DND-41 (cell line): ENCODE measurements at regions not wholly inside any gene's neighbourhood (a gene's known extent, or its start where the extent isn't known, plus 50 kb on each side); places are given as distances from the start of the nearest gene placed in this dataset.

ENCODE experiments used
- ATAC-seq: fragments of 200-7000 bp; cut with Tn5 transposase; 3 replicates; pipeline ENCODE4 v1.9.1; 2021; ENCODE audit warnings: low read depth; ENCODE audit not compliant: insufficient read depth
- DNase-seq: peaks from one replicate; pipeline ENCODE4 v3.0.0-alpha.2; 2020
- H2AFZ ChIP-seq: 2 replicates; pipeline ENCODE4 v1.6.0; 2012; ENCODE audit warnings: low read depth, low read length
- H3K27ac ChIP-seq: 2 replicates; pipeline ENCODE4 v1.5.1; 2012; ENCODE audit warnings: low read length, inconsistent platforms
- H3K27me3 ChIP-seq: fragments of 200-600 bp; sonication (generic); 2 replicates; pipeline ENCODE4 v1.6.0; 2012; ENCODE audit warnings: low read length, mild to moderate bottlenecking, inconsistent platforms; ENCODE audit not compliant: insufficient read depth, poor library complexity
- H3K36me3 ChIP-seq: 2 replicates; pipeline ENCODE4 v1.5.1; 2012; ENCODE audit warnings: low read length, inconsistent platforms; ENCODE audit not compliant: insufficient read depth
- H3K4me1 ChIP-seq: 2 replicates; pipeline ENCODE4 v1.5.1; 2012; ENCODE audit warnings: mild to moderate bottlenecking, low read length; ENCODE audit not compliant: insufficient read depth
- H3K4me2 ChIP-seq: 2 replicates; pipeline ENCODE4 v1.6.0; 2012; ENCODE audit warnings: mild to moderate bottlenecking, moderate library complexity, low read length, inconsistent platforms; ENCODE audit not compliant: insufficient read depth
- H3K4me3 ChIP-seq, 2 experiments: fragments of 200-600 bp in 1 of 2; shearing (Covaris generic) in 1 of 2; 2 replicates each; pipeline ENCODE4 v1.5.1; 2012 to 2016; ENCODE audit warnings: inconsistent platforms in 2 of 2, low read length in 2 of 2, mild to moderate bottlenecking in 2 of 2, low read depth in 1 of 2, moderate library complexity in 1 of 2
- H3K79me2 ChIP-seq: 2 replicates; pipeline ENCODE4 v1.6.0; 2012; ENCODE audit warnings: low read length, inconsistent platforms; ENCODE audit not compliant: insufficient read depth
- H3K9ac ChIP-seq: 2 replicates; pipeline ENCODE4 v1.6.0; 2012; ENCODE audit warnings: low read depth, mild to moderate bottlenecking, inconsistent platforms, low read length, moderate library complexity
- H3K9me3 ChIP-seq: 2 replicates; pipeline ENCODE4 v1.5.1; 2012; ENCODE audit warnings: low read length, moderate library complexity, mild to moderate bottlenecking, inconsistent platforms; ENCODE audit not compliant: insufficient read depth, severe bottlenecking
- H4K20me1 ChIP-seq: 2 replicates; pipeline ENCODE4 v1.6.0; 2012; ENCODE audit warnings: low read length; ENCODE audit not compliant: insufficient read depth
- CTCF ChIP-seq: IDR thresholded peaks from 2 replicates; pipeline ENCODE4 v1.5.1; 2012; ENCODE audit warnings: borderline replicate concordance, low read length, moderate library complexity, mild to moderate bottlenecking; ENCODE audit not compliant: poor library complexity, severe bottlenecking; ENCODE audit errors: extremely low read depth
- EZH2 ChIP-seq: IDR thresholded peaks from 3 replicates; pipeline ENCODE4 v1.6.1; 2012; ENCODE audit warnings: borderline replicate concordance, low read depth, mild to moderate bottlenecking, moderate library complexity, low read length, inconsistent platforms; ENCODE audit not compliant: severe bottlenecking

- no peak overlapping the region for H3K9ac ChIP-seq
- peaks cover 9% of the 10 kb centered on the region for H4K20me1 ChIP-seq
- no peak overlapping the region for H3K4me2 ChIP-seq
- H3K79me2 ChIP-seq: no peaks in the 10 kb centered on the region
- ATAC-seq: no peak
- H3K9me3 ChIP-seq: no peaks in the 10 kb centered on the region
- H3K36me3 ChIP-seq: no peaks in the 10 kb centered on the region
- TF ChIP-seq EZH2: no peak
- TF ChIP-seq CTCF: no peak
- H2AFZ ChIP-seq: no peak overlapping the region
- no peak overlapping the region for H3K4me3 ChIP-seq
- H3K27me3 ChIP-seq: no peaks in the 10 kb centered on the region
- DNase-seq: no peak
- H3K4me1 ChIP-seq: peaks cover 26% of the 10 kb centered on the region
- H3K27ac ChIP-seq: no peak overlapping the region
Measured at GRCh38 chr17:77888242-77889134, 70.0 kb upstream of the TNRC6C start.

- H3K9me3 ChIP-seq: no peaks in the 10 kb centered on the region
- H2AFZ ChIP-seq: no peak overlapping the region
- H3K79me2 ChIP-seq: no peaks in the 10 kb centered on the region
- no peak overlapping the region for H3K9ac ChIP-seq
- TF ChIP-seq CTCF: no peak
- TF ChIP-seq EZH2: no peak
- no peak overlapping the region for H3K4me2 ChIP-seq
- DNase-seq: no peak
- no peak overlapping the region for H3K4me3 ChIP-seq
- H3K4me1 ChIP-seq: peaks cover 32% of the 10 kb centered on the region
- peaks cover 9% of the 10 kb centered on the region for H4K20me1 ChIP-seq
- no peak overlapping the region for H3K27ac ChIP-seq
- no peaks in the 10 kb centered on the region for H3K27me3 ChIP-seq
- no peaks in the 10 kb centered on the region for H3K36me3 ChIP-seq
- ATAC-seq: no peak
Measured at GRCh38 chr17:77889135-77889505, 69.4 kb upstream of the TNRC6C start.

- DNase-seq: no peak
- H3K4me2 ChIP-seq: no peak overlapping the region
- H3K9ac ChIP-seq: no peak overlapping the region
- peaks cover 9% of the 10 kb centered on the region for H4K20me1 ChIP-seq
- H3K9me3 ChIP-seq: no peaks in the 10 kb centered on the region
- no peak overlapping the region for H3K4me3 ChIP-seq
- no peak overlapping the region for H3K27ac ChIP-seq
- peaks cover 40% of the 10 kb centered on the region for H3K4me1 ChIP-seq
- no peak overlapping the region for H2AFZ ChIP-seq
- H3K36me3 ChIP-seq: no peaks in the 10 kb centered on the region
- H3K79me2 ChIP-seq: no peaks in the 10 kb centered on the region
- H3K27me3 ChIP-seq: no peaks in the 10 kb centered on the region
- no peak for ATAC-seq
- TF ChIP-seq CTCF (no peak), EZH2 (no peak)
Measured at GRCh38 chr17:77889866-77890760, 68.4 kb upstream of the TNRC6C start.
